Progenitor cell of endocrine pancreas (in vitro differentiated cells): ENCODE measurements at regions not wholly inside any gene's neighbourhood (a gene's known extent, or its start where the extent isn't known, plus 50 kb on each side); places are given as distances from the start of the nearest gene placed in this dataset.

Experiments used
- DNase-seq: peaks from one replicate; pipeline ENCODE4 v3.0.0; 2021; ENCODE audit warnings: low spot score; ENCODE audit not compliant: unreplicated experiment
- H3K27ac Mint-ChIP-seq: 2 replicates; pipeline ENCODE4 v1.8.0; 2021; ENCODE audit warnings: mild to moderate bottlenecking, moderate library complexity, mixed read lengths
- H3K27me3 Mint-ChIP-seq: 2 replicates; pipeline ENCODE4 v1.8.0; 2021; ENCODE audit warnings: mixed read lengths
- H3K36me3 Mint-ChIP-seq: 2 replicates; pipeline ENCODE4 v1.8.0; 2022; ENCODE audit warnings: mixed read lengths; ENCODE audit not compliant: insufficient read depth
- H3K4me1 Mint-ChIP-seq: 2 replicates; pipeline ENCODE4 v1.8.0; 2021; ENCODE audit warnings: low read depth, mixed read lengths
- H3K4me3 Mint-ChIP-seq: 2 replicates; pipeline ENCODE4 v1.8.0; 2021; ENCODE audit warnings: low read depth, mild to moderate bottlenecking, moderate library complexity, mixed read lengths
- H3K9me3 Mint-ChIP-seq: 2 replicates; pipeline ENCODE4 v1.8.0; 2021; ENCODE audit warnings: low read depth, mixed read lengths
- TF ChIP-seq, protein P1 (sequence below): fragments of 200-600 bp; sonication (generic); IDR thresholded peaks from one replicate; pipeline ENCODE4 v1.5.0; 2021; ENCODE audit warnings: antibody characterized with exemption, mild to moderate bottlenecking; ENCODE audit not compliant: unreplicated experiment

DNA sequence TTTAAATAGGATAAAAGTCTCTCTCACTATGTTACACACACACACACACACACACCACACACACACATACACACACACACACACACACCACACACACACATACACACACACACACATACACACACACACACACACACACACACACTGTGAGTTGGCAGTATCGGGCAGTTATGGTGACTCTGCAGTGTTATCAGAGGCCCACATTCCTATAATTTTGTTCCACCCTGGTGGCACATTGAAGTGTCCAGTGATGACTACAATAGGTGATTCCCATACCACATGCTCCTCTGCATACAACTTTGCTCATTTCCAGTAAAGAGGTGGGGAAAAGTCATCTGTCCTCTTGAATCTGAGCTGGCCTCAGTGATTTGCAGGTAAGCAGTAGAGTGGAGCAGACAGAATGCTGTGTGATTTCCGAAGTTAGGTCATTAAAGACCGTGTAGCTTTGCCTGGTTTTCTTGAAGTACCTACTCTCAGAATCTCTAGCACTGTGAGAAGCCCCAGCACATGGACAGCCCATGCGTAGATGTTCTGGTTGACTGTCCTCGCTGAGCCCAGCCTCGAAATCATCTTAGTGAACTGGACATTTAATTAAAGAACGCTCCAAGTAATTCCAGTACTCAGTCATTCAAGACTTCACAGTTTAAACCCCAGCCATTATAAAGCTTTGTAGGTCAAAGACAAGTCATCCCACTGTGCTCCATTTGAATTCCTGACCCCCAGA lies 836.6 kb upstream of the SOX9 start:
- H3K27me3 Mint-ChIP-seq = peaks cover 22% of the 10 kb centered on the region
- no peak overlapping the region for H3K27ac Mint-ChIP-seq

DNA sequence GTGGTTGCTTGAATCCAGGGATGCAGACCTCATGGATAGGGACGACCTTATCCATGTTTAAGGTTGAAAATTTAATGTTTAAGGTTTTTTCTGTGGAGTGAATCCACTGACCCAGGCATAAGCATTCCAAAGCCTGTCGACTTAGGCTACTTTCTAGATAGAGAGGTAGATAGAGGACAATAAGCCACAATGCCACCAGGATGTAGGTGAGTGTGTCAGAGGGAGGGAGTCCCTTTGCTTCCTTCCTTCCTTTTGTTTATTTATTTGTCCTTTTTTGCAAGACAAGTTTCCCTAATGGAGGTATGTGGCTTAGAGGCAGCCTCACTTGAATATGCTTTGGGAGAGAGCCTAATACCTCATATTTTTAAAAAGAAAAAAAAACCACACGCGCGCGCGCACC lies 834.2 kb upstream of the SOX9 start:
- no peak overlapping the region for H3K4me3 Mint-ChIP-seq
- no peaks in the 10 kb centered on the region for H3K36me3 Mint-ChIP-seq
- peaks cover 24% of the 10 kb centered on the region for H3K27me3 Mint-ChIP-seq
- DNase-seq = no peak
- peaks cover 7% of the 10 kb centered on the region for H3K4me1 Mint-ChIP-seq
- TF ChIP-seq, protein P1, sequence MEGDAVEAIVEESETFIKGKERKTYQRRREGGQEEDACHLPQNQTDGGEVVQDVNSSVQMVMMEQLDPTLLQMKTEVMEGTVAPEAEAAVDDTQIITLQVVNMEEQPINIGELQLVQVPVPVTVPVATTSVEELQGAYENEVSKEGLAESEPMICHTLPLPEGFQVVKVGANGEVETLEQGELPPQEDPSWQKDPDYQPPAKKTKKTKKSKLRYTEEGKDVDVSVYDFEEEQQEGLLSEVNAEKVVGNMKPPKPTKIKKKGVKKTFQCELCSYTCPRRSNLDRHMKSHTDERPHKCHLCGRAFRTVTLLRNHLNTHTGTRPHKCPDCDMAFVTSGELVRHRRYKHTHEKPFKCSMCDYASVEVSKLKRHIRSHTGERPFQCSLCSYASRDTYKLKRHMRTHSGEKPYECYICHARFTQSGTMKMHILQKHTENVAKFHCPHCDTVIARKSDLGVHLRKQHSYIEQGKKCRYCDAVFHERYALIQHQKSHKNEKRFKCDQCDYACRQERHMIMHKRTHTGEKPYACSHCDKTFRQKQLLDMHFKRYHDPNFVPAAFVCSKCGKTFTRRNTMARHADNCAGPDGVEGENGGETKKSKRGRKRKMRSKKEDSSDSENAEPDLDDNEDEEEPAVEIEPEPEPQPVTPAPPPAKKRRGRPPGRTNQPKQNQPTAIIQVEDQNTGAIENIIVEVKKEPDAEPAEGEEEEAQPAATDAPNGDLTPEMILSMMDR = no peak
- no peaks in the 10 kb centered on the region for H3K9me3 Mint-ChIP-seq
- no peak overlapping the region for H3K27ac Mint-ChIP-seq

More for the DNA sequence above, 836.6 kb upstream of the SOX9 start:
- no peaks in the 10 kb centered on the region for H3K36me3 Mint-ChIP-seq
- no peak overlapping the region for H3K4me3 Mint-ChIP-seq
- DNase-seq = no peak
- H3K4me1 Mint-ChIP-seq = peaks cover 7% of the 10 kb centered on the region
- TF ChIP-seq, protein P1 = no peak
- no peaks in the 10 kb centered on the region for H3K9me3 Mint-ChIP-seq

DNA sequence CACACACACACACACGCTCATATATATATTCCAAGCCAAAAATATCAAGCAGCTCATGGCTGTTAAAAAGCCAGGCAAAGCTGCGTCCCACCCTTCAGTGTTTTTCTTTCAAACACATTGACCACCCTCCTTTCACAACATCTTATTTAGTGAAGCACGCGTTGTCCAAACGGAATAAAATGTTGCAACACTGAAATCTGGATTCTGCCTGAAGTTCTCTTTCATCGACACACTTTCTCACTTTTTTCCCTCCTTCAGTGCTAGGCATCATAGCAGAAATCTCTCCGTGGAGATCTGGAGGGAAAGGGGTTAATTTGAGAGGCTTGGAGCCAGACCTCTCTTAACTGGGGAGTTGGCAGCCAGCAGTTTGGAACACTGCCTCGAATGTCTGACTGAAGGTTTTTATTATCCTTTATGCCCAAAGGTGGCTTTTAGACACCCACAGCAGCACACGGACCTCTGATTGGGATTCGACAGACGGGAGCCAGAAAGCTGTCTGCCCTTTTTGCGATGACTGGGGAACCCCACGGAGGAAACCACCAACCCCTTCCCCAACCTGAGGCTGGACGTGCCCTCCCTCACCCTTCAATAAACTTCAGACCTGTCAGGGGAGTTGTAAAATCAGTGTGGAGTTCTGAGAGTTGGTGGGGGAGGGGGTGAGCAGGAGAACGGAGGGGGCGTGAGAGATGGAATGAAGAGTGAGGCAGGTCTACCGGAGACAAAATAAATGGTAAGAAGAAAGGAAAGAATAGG lies 833.6 kb upstream of the SOX9 start:
- H3K4me1 Mint-ChIP-seq = peaks cover 7% of the 10 kb centered on the region
- DNase-seq = no peak

DNA sequence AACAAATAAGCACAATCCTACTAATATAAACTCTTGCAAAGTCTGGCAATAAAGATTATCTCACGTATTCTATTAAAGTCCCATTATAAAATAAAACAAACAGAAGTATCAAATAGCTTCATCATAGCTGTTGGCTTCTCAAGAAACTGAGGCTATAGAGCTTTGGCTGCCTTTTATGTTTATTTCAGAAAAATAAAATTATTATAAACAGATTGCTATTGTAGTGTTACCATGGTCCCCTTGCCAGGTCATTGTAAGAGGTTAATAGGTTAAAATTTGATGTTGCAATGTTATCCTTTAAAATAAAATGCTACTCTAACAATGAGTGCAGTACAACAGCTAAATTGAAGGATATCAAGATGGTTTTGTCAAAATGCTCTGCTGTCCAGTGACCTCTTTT lies 828.8 kb upstream of the SOX9 start:
- Mint-ChIP-seq H3K36me3 (no peaks in the 10 kb centered on the region), H3K27me3 (peaks cover 19% of the 10 kb centered on the region), H3K9me3 (peaks cover 3% of the 10 kb centered on the region), H3K4me1 (peaks cover 6% of the 10 kb centered on the region), H3K27ac (no peak overlapping the region), H3K4me3 (no peak overlapping the region)
- TF ChIP-seq, protein P1 = no peak
- DNase-seq = no peak

More for the DNA sequence above, 833.6 kb upstream of the SOX9 start:
- Mint-ChIP-seq H3K27ac (no peak overlapping the region), H3K36me3 (no peaks in the 10 kb centered on the region), H3K4me3 (no peak overlapping the region), H3K27me3 (peaks cover 21% of the 10 kb centered on the region), H3K9me3 (no peaks in the 10 kb centered on the region)
- TF ChIP-seq, protein P1 = no peak

DNA sequence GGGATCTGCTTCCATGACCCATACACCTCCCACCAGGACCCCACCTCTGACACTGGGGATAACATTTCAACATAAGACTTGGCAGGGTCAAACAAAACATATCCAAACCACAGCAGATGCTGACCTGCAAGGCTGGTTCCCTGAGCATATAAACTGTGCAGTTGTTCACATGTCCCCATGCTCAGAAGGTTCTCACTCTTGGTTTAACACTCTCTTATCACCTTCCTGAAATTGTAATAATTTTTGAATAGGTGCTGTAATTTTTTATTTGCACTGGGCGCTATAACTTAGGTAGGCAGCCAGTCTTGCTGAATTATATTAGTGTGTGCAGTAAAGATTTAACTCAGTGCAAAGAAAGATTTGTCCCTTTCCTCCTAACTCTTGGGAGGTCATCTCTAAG lies 824.8 kb upstream of the SOX9 start:
- TF ChIP-seq, protein P1 = no peak
- Mint-ChIP-seq H3K27me3 (peaks cover 12% of the 10 kb centered on the region), H3K36me3 (no peaks in the 10 kb centered on the region), H3K4me3 (no peak overlapping the region), H3K27ac (no peak overlapping the region), H3K4me1 (no peaks in the 10 kb centered on the region), H3K9me3 (peaks cover 3% of the 10 kb centered on the region)
- no peak for DNase-seq
